Parathyroid adenoma (tissue), 2 donors: ENCODE measurements at regions not wholly inside any gene's neighbourhood (a gene's known extent, or its start where the extent isn't known, plus 50 kb on each side); places are given as distances from the start of the nearest gene placed in this dataset.

ENCODE experiments used
- H2AFZ ChIP-seq: fragments of 300-600 bp; sonication (generic); one replicate; pipeline ENCODE4 v1.7.0; 2017; ENCODE audit warnings: antibody characterized with exemption, mild to moderate bottlenecking
- H3K27ac ChIP-seq: fragments of 300-600 bp; sonication (generic); one replicate; pipeline ENCODE4 v1.7.0; 2017
- H3K27me3 ChIP-seq: fragments of 300-600 bp; sonication (generic); one replicate; pipeline ENCODE4 v1.7.0; 2017; ENCODE audit warnings: low read length; ENCODE audit not compliant: control insufficient read depth, insufficient read depth
- H3K36me3 ChIP-seq: fragments of 300-600 bp; sonication (generic); one replicate; pipeline ENCODE4 v1.7.0; 2017; ENCODE audit warnings: low read length; ENCODE audit not compliant: control insufficient read depth, insufficient read depth
- H3K4me1 ChIP-seq: fragments of 300-600 bp; sonication (generic); one replicate; pipeline ENCODE4 v1.7.0; 2017; ENCODE audit warnings: control low read depth
- H3K4me2 ChIP-seq: fragments of 300-600 bp; sonication (generic); one replicate; pipeline ENCODE4 v1.7.0; 2017; ENCODE audit warnings: low read length
- H3K4me3 ChIP-seq: fragments of 300-600 bp; sonication (generic); one replicate; pipeline ENCODE4 v1.7.0; 2017; ENCODE audit warnings: low read depth, low read length
- H3K79me2 ChIP-seq: fragments of 300-600 bp; sonication (generic); one replicate; pipeline ENCODE4 v1.7.0; 2017; ENCODE audit warnings: control low read depth
- H3K9ac ChIP-seq: fragments of 300-600 bp; sonication (generic); one replicate; pipeline ENCODE4 v1.7.0; 2017; ENCODE audit warnings: mild to moderate bottlenecking
- H3K9me3 ChIP-seq: fragments of 300-600 bp; sonication (generic); one replicate; pipeline ENCODE4 v1.7.0; 2017; ENCODE audit warnings: low read length; ENCODE audit not compliant: control insufficient read depth
- TF ChIP-seq, protein P1 (sequence below): fragments of 300-600 bp; sonication (generic); IDR thresholded peaks from one replicate; pipeline ENCODE4 v1.7.0; 2017; ENCODE audit warnings: antibody characterized with exemption, mild to moderate bottlenecking
- donor health status: primary hyperparathyroidism.

DNA sequence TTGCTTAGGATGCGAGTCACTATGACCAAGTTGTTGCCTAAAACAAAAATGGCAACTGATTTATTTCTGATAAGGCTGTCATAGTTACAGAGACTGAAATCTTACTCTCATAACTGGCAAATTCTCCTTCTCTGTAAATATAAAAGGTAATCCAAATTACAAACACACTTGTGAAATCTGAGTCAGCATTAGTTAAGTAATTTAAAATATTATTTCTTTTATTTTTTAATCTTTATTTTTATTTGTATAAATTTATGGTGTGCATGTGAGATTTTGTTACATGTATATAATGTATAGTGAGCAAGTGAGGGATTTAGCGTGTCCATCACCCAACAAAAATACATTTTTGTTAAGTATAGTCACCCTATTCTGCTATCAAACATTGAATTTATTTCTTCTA, 1342.8 kb upstream of the TMEFF2 start:
- Histone ChIP-seq H3K9me3 (no peaks in the 10 kb centered on the region), H2AFZ (no peak overlapping the region), H3K27ac (no peak overlapping the region), H3K9ac (no peak overlapping the region), H3K4me2 (no peak overlapping the region), H3K79me2 (no peaks in the 10 kb centered on the region), H3K4me3 (no peak overlapping the region), H3K4me1 (no peaks in the 10 kb centered on the region), H3K27me3 (no peaks in the 10 kb centered on the region), H3K36me3 (no peaks in the 10 kb centered on the region)
- TF ChIP-seq, protein P1, sequence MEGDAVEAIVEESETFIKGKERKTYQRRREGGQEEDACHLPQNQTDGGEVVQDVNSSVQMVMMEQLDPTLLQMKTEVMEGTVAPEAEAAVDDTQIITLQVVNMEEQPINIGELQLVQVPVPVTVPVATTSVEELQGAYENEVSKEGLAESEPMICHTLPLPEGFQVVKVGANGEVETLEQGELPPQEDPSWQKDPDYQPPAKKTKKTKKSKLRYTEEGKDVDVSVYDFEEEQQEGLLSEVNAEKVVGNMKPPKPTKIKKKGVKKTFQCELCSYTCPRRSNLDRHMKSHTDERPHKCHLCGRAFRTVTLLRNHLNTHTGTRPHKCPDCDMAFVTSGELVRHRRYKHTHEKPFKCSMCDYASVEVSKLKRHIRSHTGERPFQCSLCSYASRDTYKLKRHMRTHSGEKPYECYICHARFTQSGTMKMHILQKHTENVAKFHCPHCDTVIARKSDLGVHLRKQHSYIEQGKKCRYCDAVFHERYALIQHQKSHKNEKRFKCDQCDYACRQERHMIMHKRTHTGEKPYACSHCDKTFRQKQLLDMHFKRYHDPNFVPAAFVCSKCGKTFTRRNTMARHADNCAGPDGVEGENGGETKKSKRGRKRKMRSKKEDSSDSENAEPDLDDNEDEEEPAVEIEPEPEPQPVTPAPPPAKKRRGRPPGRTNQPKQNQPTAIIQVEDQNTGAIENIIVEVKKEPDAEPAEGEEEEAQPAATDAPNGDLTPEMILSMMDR = no peak

DNA sequence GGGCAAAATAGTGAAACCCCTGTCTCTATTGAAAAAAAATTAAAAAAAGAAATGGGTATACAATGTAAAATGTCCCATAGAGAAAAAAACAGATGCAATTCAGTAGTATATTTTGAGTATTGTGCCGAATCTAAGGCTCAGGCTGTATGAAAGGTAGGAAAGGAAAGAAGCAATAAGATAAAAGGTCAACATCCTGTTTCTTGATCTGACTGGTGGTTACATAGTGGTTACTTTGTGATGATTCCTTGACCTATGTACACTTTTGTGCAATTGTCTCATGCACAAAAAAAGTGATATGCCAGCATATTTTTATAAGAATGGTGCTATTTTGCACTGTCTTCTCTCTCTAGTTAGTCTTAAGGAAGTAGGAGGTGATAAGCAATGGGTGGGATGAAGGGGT, 1333.7 kb upstream of the TMEFF2 start:
- no peaks in the 10 kb centered on the region for H3K27me3 ChIP-seq
- H3K4me3 ChIP-seq = no peak overlapping the region
- H3K4me1 ChIP-seq = no peaks in the 10 kb centered on the region
- no peak overlapping the region for H2AFZ ChIP-seq
- TF ChIP-seq, protein P1 = no peak
- no peaks in the 10 kb centered on the region for H3K36me3 ChIP-seq
- no peak overlapping the region for H3K4me2 ChIP-seq
- no peak overlapping the region for H3K9ac ChIP-seq
- no peaks in the 10 kb centered on the region for H3K79me2 ChIP-seq
- no peak overlapping the region for H3K27ac ChIP-seq
- no peaks in the 10 kb centered on the region for H3K9me3 ChIP-seq

DNA sequence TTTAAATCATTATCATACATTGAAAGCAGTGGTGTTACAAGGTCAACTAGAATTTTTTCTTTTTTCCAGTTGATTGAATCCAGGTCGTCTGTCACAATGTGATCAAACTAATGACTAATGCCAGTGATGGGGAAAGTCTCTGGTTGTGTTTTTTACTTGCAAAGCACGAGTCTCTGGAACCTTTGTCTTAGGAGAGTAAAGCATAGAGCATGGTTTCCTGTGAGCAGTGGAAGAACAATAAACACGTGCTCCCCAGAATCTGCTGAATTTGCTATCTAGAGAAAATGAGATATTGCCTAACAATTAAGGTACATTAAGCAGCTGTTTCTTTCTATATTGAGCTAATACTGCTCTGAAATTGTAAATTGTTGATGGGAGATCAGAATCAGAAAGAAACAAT, 1332.4 kb upstream of the TMEFF2 start:
- Histone ChIP-seq H3K4me3 (no peak overlapping the region), H2AFZ (no peak overlapping the region), H3K36me3 (no peaks in the 10 kb centered on the region), H3K4me2 (no peak overlapping the region), H3K9me3 (no peaks in the 10 kb centered on the region), H3K27ac (no peak overlapping the region), H3K4me1 (no peaks in the 10 kb centered on the region), H3K79me2 (no peaks in the 10 kb centered on the region), H3K9ac (no peak overlapping the region), H3K27me3 (no peaks in the 10 kb centered on the region)
- TF ChIP-seq, protein P1 = no peak

DNA sequence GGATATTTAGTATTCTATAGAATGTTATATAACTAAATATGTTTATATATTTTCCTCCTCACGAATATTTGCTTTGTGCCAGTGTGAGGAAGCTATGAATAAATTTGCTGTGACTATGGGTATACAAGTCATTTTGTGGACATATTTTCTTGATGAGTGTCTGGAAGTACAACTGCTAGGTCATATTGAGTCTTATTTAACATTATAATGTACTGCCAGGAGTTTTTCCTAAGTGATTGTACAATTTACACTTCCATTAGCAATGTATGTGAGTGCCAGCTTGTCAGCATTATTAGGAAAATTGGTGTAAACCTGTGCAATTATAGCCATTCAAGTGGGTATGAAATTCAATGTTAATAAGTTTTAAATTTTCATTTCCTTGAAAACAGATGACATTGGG, 1328.9 kb upstream of the TMEFF2 start:
- Histone ChIP-seq H3K4me1 (no peaks in the 10 kb centered on the region), H2AFZ (no peak overlapping the region), H3K4me3 (no peak overlapping the region), H3K4me2 (no peak overlapping the region), H3K79me2 (no peaks in the 10 kb centered on the region), H3K27ac (no peak overlapping the region), H3K27me3 (no peaks in the 10 kb centered on the region), H3K36me3 (no peaks in the 10 kb centered on the region), H3K9ac (no peak overlapping the region), H3K9me3 (no peaks in the 10 kb centered on the region)
- TF ChIP-seq, protein P1 = no peak

DNA sequence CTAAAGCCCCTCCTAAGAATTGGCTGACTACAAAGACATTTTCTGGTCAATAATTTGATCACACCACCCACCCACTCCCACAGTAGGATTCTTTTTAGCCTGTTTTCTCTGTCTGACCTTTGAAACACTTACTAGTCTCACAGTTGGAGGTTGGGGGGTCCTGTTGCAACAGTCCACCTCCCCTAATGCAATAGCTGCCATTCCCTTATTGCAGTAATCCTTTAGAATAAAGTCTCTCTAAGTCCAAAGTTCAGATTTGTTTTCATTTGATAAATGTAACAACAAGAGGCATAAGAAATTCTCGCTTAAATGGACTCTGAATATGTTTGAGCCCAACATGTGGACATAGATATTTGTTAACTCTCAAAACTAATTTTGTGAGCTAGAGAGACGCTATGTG, 1326.8 kb upstream of the TMEFF2 start:
- TF ChIP-seq, protein P1 = no peak
- Histone ChIP-seq H3K27ac (no peak overlapping the region), H3K4me1 (no peaks in the 10 kb centered on the region), H3K9ac (no peak overlapping the region), H2AFZ (no peak overlapping the region), H3K4me3 (no peak overlapping the region), H3K9me3 (no peaks in the 10 kb centered on the region), H3K36me3 (no peaks in the 10 kb centered on the region), H3K4me2 (no peak overlapping the region), H3K27me3 (no peaks in the 10 kb centered on the region), H3K79me2 (no peaks in the 10 kb centered on the region)
